Glutamatergic neuron (in vitro differentiated cells): ENCODE measurements at regions not wholly inside any gene's neighbourhood (a gene's known extent, or its start where the extent isn't known, plus 50 kb on each side); places are given as distances from the start of the nearest gene placed in this dataset.
"Not testable (repeated sequence)": the region's sequence is repeated elsewhere in the genome, so short reads cannot be mapped to it uniquely, and the experiment has no call there.

Experiments used
- DNase-seq: peaks from one replicate; pipeline ENCODE4 v3.0.0; 2022
- H3K27ac Mint-ChIP-seq: one replicate; pipeline ENCODE4 v1.8.0; 2020; ENCODE audit warnings: mild to moderate bottlenecking, mixed read lengths, inconsistent platforms; ENCODE audit not compliant: unreplicated experiment
- H3K27me3 Mint-ChIP-seq: one replicate; pipeline ENCODE4 v1.8.0; 2020; ENCODE audit warnings: mild to moderate bottlenecking, moderate library complexity, mixed read lengths, inconsistent platforms; ENCODE audit not compliant: unreplicated experiment
- H3K36me3 Mint-ChIP-seq: one replicate; pipeline ENCODE4 v1.8.0; 2020; ENCODE audit warnings: mild to moderate bottlenecking, mixed read lengths, inconsistent platforms; ENCODE audit not compliant: unreplicated experiment
- H3K4me1 Mint-ChIP-seq: one replicate; pipeline ENCODE4 v1.8.0; 2020; ENCODE audit warnings: mild to moderate bottlenecking, low read depth, mixed read lengths, inconsistent platforms; ENCODE audit not compliant: unreplicated experiment
- H3K4me3 Mint-ChIP-seq: one replicate; pipeline ENCODE4 v1.8.0; 2020; ENCODE audit warnings: mild to moderate bottlenecking, mixed read lengths, inconsistent platforms; ENCODE audit not compliant: unreplicated experiment
- H3K9me3 Mint-ChIP-seq: one replicate; pipeline ENCODE4 v1.8.0; 2020; ENCODE audit warnings: mild to moderate bottlenecking, moderate library complexity, mixed read lengths, inconsistent platforms; ENCODE audit not compliant: unreplicated experiment
- CTCF ChIP-seq: fragments of 200-600 bp; sonication (generic); IDR thresholded peaks from one replicate; pipeline ENCODE4 v1.5.0; 2021; ENCODE audit not compliant: partially characterized antibody, unreplicated experiment

GRCh38 chr7:110557136-110557535 is 533.8 kb upstream of the LRRN3 start:
- no peak for TF ChIP-seq CTCF
- H3K9me3 Mint-ChIP-seq: peaks cover 1% of the 10 kb centered on the region
- no peaks in the 10 kb centered on the region for H3K4me1 Mint-ChIP-seq
- no peak for DNase-seq
- H3K27ac Mint-ChIP-seq: no peak overlapping the region
- no peaks in the 10 kb centered on the region for H3K27me3 Mint-ChIP-seq
- H3K4me3 Mint-ChIP-seq: no peak overlapping the region
- peaks cover 4% of the 10 kb centered on the region for H3K36me3 Mint-ChIP-seq

GRCh38 chr7:110563286-110563685 is 527.6 kb upstream of the LRRN3 start:
- H3K36me3 Mint-ChIP-seq, H3K9me3 Mint-ChIP-seq: not testable (repeated sequence)

GRCh38 chr7:110564246-110564645 is 526.7 kb upstream of the LRRN3 start:
- H3K36me3 Mint-ChIP-seq: peaks cover 5% of the 10 kb centered on the region
- no peak overlapping the region for H3K27ac Mint-ChIP-seq
- no peaks in the 10 kb centered on the region for H3K27me3 Mint-ChIP-seq
- no peaks in the 10 kb centered on the region for H3K4me1 Mint-ChIP-seq
- H3K9me3 Mint-ChIP-seq: peaks cover 1% of the 10 kb centered on the region
- TF ChIP-seq CTCF: no peak
- no peak overlapping the region for H3K4me3 Mint-ChIP-seq
- DNase-seq: no peak

More at GRCh38 chr7:110563286-110563685, 527.6 kb upstream of the LRRN3 start:
- not testable (repeated sequence) for H3K4me1 Mint-ChIP-seq, H3K27me3 Mint-ChIP-seq, DNase-seq, H3K4me3 Mint-ChIP-seq, H3K27ac Mint-ChIP-seq

- Mint-ChIP-seq H3K4me1 (peaks cover 4% of the 10 kb centered on the region), H3K27ac (no peak overlapping the region), H3K9me3 (no peaks in the 10 kb centered on the region), H3K27me3 (no peaks in the 10 kb centered on the region), H3K36me3 (peaks cover 2% of the 10 kb centered on the region), H3K4me3 (no peak overlapping the region)
- DNase-seq: no peak
- TF ChIP-seq CTCF: no peak
Measured at GRCh38 chr7:110568388-110568787, 522.5 kb upstream of the LRRN3 start.

- Mint-ChIP-seq H3K4me3 (no peak overlapping the region), H3K4me1 (peaks cover 4% of the 10 kb centered on the region), H3K27me3 (no peaks in the 10 kb centered on the region), H3K36me3 (no peaks in the 10 kb centered on the region), H3K27ac (no peak overlapping the region), H3K9me3 (no peaks in the 10 kb centered on the region)
- TF ChIP-seq CTCF: no peak
- DNase-seq: no peak
Measured at GRCh38 chr7:110568932-110569331, 522.0 kb upstream of the LRRN3 start.
